PC-9 (cell line): ENCODE measurements at regions not wholly inside any gene's neighbourhood (a gene's known extent, or its start where the extent isn't known, plus 50 kb on each side); places are given as distances from the start of the nearest gene placed in this dataset.

Source experiments
- BruUV-seq: library from RNA; stranded (reverse); fragments of 400-500 nt; replicated peaks from 2 replicates; lab custom pipeline; 2021; lab: Mats Ljungman, UMichigan
- CTCF ChIA-PET: fragments of 300-600 bp; sonication (Branson Sonifier 250); formaldehyde crosslinking; loops from one replicate; lab custom pipeline; 2022; ENCODE audit warnings: antibody characterized with exemption; lab: Charles Lee
- POLR2A ChIA-PET: fragments of 300-600 bp; sonication (Branson Sonifier 250); formaldehyde crosslinking; loops from one replicate; lab custom pipeline; 2022; ENCODE audit warnings: antibody characterized with exemption; ENCODE audit not compliant: unreplicated experiment; lab: Charles Lee
- DNase-seq, 2 experiments: peaks; one replicate each; pipeline versions ENCODE4 v3.0.0 to v3.0.0-alpha.2; 2015 to 2022; ENCODE audit warnings: mixed read lengths in 1 of 2
- H2AFZ ChIP-seq: fragments of 200-600 bp; sonication (generic); 2 replicates; pipeline ENCODE4 v1.8.1; 2017; ENCODE audit warnings: antibody characterized with exemption
- H3F3A ChIP-seq: fragments of 200-600 bp; sonication (generic); 2 replicates; pipeline ENCODE4 v1.8.1; 2017; ENCODE audit warnings: antibody characterized with exemption, mild to moderate bottlenecking, low read depth; ENCODE audit not compliant: insufficient read depth
- H3K27ac ChIP-seq: fragments of 200-600 bp; sonication (generic); 2 replicates; pipeline ENCODE4 v1.6.1; 2016; ENCODE audit warnings: mixed run types
- H3K27me3 ChIP-seq: fragments of 200-600 bp; sonication (generic); 2 replicates; pipeline ENCODE4 v1.6.1; 2016; ENCODE audit warnings: low read depth, mixed run types; ENCODE audit not compliant: insufficient read depth
- H3K36me3 ChIP-seq: fragments of 200-600 bp; sonication (generic); 2 replicates; pipeline ENCODE4 v1.6.1; 2016; ENCODE audit warnings: low read depth, mixed run types
- H3K4me1 ChIP-seq: fragments of 200-600 bp; sonication (generic); replicated peaks from 2 replicates; pipeline ENCODE4 v1.6.1; 2016; ENCODE audit warnings: mixed run types; ENCODE audit not compliant: insufficient read depth
- H3K4me2 ChIP-seq: fragments of 200-600 bp; sonication (generic); 2 replicates; pipeline ENCODE4 v1.6.1; 2017; ENCODE audit warnings: mixed run types
- H3K4me3 ChIP-seq: fragments of 200-600 bp; sonication (generic); 2 replicates; pipeline ENCODE4 v1.6.1; 2016; ENCODE audit warnings: mixed run types
- H3K79me2 ChIP-seq: fragments of 200-600 bp; sonication (generic); 2 replicates; pipeline ENCODE4 v1.6.1; 2017; ENCODE audit warnings: low read depth, mixed run types
- H3K9me2 ChIP-seq: fragments of 200-600 bp; sonication (generic); 2 replicates; pipeline ENCODE4 v1.8.1; 2017; ENCODE audit warnings: mild to moderate bottlenecking; ENCODE audit not compliant: insufficient read depth
- H3K9me3 ChIP-seq: fragments of 200-600 bp; sonication (generic); 2 replicates; pipeline ENCODE4 v1.8.1; 2016; ENCODE audit warnings: low read depth; ENCODE audit not compliant: insufficient read depth
- H4K20me1 ChIP-seq: fragments of 200-600 bp; sonication (generic); 2 replicates; pipeline ENCODE4 v1.8.1; 2017; ENCODE audit not compliant: insufficient read depth
- EZH2 ChIP-seq: fragments of 200-600 bp; sonication (generic); IDR thresholded peaks from 2 replicates; pipeline ENCODE4 v1.8.0; 2017; ENCODE audit warnings: antibody characterized with exemption, low read depth
- intact Hi-C: fragments of 100-400 bp; cut with micrococcal nuclease; formaldehyde crosslinking; loops from one replicate; pipeline ENCODE4 v1.10.0; 2022; ENCODE audit not compliant: unreplicated experiment
- TF ChIP-seq, protein P1 (sequence below): fragments of 200-600 bp; sonication (generic); conservative IDR thresholded peaks from 2 replicates; pipeline ENCODE4 v1.6.1; 2017; ENCODE audit warnings: mixed run types, antibody characterized with exemption, mild to moderate bottlenecking, moderate library complexity

- H3K4me2 ChIP-seq = no peak overlapping the region
- H3F3A ChIP-seq = no peaks in the 10 kb centered on the region
- no peak for TF ChIP-seq EZH2
- TF ChIP-seq, protein P1, sequence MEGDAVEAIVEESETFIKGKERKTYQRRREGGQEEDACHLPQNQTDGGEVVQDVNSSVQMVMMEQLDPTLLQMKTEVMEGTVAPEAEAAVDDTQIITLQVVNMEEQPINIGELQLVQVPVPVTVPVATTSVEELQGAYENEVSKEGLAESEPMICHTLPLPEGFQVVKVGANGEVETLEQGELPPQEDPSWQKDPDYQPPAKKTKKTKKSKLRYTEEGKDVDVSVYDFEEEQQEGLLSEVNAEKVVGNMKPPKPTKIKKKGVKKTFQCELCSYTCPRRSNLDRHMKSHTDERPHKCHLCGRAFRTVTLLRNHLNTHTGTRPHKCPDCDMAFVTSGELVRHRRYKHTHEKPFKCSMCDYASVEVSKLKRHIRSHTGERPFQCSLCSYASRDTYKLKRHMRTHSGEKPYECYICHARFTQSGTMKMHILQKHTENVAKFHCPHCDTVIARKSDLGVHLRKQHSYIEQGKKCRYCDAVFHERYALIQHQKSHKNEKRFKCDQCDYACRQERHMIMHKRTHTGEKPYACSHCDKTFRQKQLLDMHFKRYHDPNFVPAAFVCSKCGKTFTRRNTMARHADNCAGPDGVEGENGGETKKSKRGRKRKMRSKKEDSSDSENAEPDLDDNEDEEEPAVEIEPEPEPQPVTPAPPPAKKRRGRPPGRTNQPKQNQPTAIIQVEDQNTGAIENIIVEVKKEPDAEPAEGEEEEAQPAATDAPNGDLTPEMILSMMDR = no peak
- POLR2A ChIA-PET = no interaction called here
- DNase-seq = no peak
- BruUV-seq = no TSS peak
- H3K27ac ChIP-seq = no peak overlapping the region
- H3K4me3 ChIP-seq = no peak overlapping the region
- no peak overlapping the region for H2AFZ ChIP-seq
- H4K20me1 ChIP-seq = no peaks in the 10 kb centered on the region
- CTCF ChIA-PET = no interaction called here
- H3K9me3 ChIP-seq = no peaks in the 10 kb centered on the region
- no peaks in the 10 kb centered on the region for H3K4me1 ChIP-seq
- no peaks in the 10 kb centered on the region for H3K36me3 ChIP-seq
- intact Hi-C loops = no loop called here
- no peaks in the 10 kb centered on the region for H3K27me3 ChIP-seq
- H3K79me2 ChIP-seq = no peaks in the 10 kb centered on the region
- no peaks in the 10 kb centered on the region for H3K9me2 ChIP-seq
Observed at GRCh38 chr20:1786486-1786885, 108.7 kb upstream of the SIRPA start.

DNA sequence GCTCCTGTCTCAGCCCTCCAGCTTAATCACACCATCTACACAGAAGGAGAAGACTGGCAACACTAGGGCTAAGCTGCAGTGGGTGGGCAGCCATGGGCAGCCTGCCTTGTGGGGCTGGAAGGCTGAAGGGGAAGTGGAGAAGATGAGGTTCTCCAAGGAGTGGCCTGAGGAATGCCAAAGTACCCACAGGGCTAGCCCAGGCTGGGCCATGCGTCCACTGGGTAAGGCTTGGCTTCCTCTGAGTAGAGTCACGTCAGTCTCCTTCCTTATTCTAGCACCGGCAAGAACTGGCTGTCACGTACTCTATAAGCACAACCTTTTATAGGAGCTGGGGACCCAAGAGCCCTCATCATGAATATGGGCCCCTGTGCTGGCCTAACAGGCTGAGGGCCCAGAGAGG, 110.6 kb upstream of the SIRPA start:
- TF ChIP-seq, protein P1 = no peak
- no peak for TF ChIP-seq EZH2
- CTCF ChIA-PET = no interaction called here
- no peaks in the 10 kb centered on the region for H3K4me1 ChIP-seq

DNA sequence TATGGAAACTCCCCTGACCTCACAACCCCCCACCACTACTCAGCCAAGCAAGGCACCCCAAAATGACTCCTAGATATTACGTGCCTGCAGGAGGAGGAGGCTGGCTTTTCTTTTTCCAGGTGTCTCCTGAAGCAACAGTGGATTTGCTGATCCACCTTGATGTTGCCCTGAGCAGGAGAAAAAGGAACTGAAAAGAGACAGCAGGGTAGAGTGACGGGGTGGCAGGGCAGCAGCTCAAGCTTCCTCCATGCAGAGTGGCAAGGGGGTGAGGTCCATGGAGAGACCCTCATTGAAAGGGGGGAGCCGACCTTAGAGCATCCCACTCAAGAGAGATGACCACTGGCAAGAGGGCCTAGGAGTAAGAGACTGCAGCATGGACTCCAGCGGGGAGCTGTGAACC, 112.0 kb upstream of the SIRPA start:
- Histone ChIP-seq H3K79me2 (no peaks in the 10 kb centered on the region), H3F3A (no peaks in the 10 kb centered on the region), H3K4me1 (0 out of 2 replicates have a peak, but pooled peaks cover under 1% of the 10 kb centered on the region), H3K9me2 (no peaks in the 10 kb centered on the region), H3K27me3 (no peaks in the 10 kb centered on the region), H2AFZ (no peak overlapping the region), H3K4me2 (no peak overlapping the region), H4K20me1 (no peaks in the 10 kb centered on the region), H3K4me3 (no peak overlapping the region), H3K9me3 (no peaks in the 10 kb centered on the region), H3K36me3 (no peaks in the 10 kb centered on the region), H3K27ac (no peak overlapping the region)
- intact Hi-C loops = no loop called here
- TF ChIP-seq, protein P1 = no peak
- no peak for TF ChIP-seq EZH2
- no peak for DNase-seq
- ChIA-PET CTCF (no interaction called here), POLR2A (no interaction called here)
- BruUV-seq = no TSS peak

More for the DNA sequence above, 110.6 kb upstream of the SIRPA start:
- no peaks in the 10 kb centered on the region for H3K27me3 ChIP-seq
- no TSS peak for BruUV-seq
- intact Hi-C loops = no loop called here
- POLR2A ChIA-PET = no interaction called here
- no peak overlapping the region for H3K4me3 ChIP-seq
- no peak overlapping the region for H3K4me2 ChIP-seq
- no peak for DNase-seq
- H3K79me2 ChIP-seq = no peaks in the 10 kb centered on the region
- no peaks in the 10 kb centered on the region for H3K36me3 ChIP-seq
- H3K27ac ChIP-seq = no peak overlapping the region
- H3F3A ChIP-seq = no peaks in the 10 kb centered on the region
- H3K9me3 ChIP-seq = no peaks in the 10 kb centered on the region
- H4K20me1 ChIP-seq = no peaks in the 10 kb centered on the region
- no peaks in the 10 kb centered on the region for H3K9me2 ChIP-seq
- no peak overlapping the region for H2AFZ ChIP-seq
